G401.6 (cell line): ENCODE measurements at regions not wholly inside any gene's neighbourhood (a gene's known extent, or its start where the extent isn't known, plus 50 kb on each side); places are given as distances from the start of the nearest gene placed in this dataset.
"Not testable (repeated sequence)": the region's sequence is repeated elsewhere in the genome, so short reads cannot be mapped to it uniquely, and the experiment has no call there.

Source experiments
- FAIRE-seq: peaks from 2 replicates; lab custom pipeline; 2012; peaks lifted over from hg19 to GRCh38; lab: Jason Lieb, UNC

DNA sequence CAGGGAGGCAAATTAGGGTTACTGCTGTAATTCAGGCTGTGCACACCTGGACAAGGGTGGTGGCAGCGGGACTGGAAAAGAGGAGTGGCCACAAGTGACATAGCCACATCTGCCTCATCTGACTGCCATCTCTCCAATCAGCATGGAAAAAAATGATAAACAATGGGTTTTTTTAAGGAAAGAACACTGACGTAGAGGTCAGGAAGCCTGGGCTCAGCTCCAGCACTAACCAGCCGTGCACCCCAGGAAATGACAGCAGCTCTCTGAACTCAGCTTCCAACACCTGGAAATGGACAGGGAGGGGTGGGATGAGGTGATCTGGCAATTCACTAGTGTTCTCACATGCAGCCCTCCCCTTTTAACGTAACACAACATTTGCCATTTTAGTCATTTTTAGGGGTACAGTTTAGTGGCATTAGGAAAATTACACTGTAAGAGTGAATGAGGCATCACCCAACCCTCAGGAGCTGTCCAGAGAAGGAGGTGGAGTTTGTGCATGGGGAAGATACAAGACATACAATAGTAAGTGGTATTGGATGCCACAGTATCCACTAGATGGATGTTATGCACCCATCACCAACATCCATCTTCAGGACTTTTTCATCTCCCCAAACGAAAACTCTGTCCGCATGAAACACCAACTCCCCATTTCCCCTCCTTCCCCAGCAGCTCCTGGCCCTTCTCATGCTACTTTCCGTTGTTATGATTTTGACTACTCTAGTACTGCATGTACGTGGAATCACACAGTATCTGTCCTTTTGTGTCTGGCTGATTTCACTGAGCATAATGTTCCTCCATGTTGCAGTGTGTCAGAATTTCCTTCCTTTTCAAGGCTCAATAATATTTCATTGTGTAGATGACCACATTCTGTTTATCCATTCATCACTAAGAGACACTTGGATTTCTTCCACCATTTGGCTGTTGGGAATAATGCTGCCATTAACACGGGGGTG lies 215.5 kb upstream of the ECI2 start:
- no peak for FAIRE-seq

DNA sequence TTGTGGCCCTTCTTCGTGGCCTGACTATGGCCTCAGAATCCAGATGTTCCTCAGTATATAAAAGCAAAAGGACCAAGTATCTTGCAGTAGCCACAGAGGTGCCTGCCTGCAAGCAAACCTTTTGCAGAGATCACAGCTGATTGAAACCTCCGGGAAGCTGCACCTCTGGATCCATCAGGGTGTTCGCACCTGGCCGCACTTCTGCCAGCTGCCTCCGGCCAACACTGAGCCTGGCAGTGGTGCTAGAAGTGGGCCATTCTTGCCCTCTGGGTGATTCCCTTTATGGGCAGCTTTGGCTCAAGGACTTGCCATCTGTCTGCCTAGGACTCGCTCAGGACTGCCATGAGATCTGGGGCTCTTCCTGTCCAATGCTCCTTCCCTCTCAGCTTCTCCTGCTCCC lies 214.6 kb upstream of the ECI2 start:
- no peak for FAIRE-seq

DNA sequence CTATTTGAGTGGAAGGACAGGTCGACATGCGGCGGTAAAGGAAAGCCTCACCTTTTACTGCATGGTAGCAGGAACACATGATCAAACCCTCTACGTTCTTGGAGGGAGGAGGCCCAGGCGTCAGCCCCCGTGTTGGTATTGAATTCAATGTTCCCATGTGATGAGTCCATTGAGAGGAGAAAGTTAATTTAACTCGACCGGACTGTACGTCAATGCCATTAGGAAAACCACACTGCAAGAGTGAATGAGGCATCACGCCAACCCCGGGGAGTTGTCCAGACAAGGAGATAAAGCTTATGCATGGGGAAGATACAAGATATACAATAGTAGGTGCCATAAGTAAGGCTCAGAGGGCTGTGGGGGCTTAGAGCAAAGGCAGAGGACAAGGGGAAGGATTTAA lies 213.9 kb upstream of the ECI2 start:
- FAIRE-seq, result no peak

DNA sequence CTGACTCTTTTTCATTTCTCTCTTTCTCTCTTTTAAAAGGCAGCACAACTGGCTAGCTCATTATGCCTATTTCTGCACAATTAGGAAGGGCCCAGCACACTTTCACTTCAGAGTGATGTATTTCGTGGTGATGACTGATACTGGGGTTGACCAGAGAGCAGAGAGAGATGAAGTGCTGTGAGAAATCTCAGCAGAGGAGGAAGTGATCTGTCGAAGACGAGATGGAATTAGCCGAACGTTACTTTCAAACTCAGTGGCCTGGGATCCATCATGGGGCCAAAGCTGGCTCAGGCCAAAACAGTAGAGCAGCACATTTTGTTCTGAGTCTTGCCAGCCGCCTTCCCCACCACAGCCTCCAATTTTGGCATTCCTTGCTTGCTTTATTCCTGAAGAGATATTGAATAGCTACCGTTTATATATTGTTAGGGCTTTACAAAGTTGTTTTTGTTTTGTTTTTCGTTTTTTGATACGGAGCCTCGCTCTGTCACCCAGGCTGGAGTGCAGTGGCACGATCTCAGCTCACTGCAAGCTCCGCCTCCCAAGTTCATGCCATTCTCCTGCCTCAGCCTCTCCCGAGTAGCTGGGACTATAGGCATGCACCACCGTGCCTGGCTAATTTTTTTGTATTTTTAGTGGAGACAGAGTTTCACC lies 213.2 kb upstream of the ECI2 start:
- no peak for FAIRE-seq

DNA sequence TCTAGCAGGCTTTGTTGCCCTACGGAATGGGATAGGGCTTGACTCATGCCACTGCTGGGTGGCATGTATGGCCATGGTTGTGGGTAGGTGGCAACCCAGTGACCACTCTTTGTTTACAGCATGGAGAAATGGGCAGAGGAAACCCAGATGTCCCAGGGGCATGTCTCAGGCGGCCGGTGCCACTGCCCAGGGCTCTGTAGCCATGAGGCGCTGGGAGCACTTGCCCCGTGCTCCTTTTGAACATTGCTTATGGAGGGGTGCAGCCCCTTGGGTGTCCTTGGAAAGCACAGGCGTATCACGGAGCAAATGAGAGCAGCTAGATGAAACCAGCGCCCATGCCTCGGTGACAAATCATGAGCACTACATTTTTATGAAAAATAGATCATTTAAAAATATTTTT lies 212.5 kb upstream of the ECI2 start:
- FAIRE-seq, result no peak

DNA sequence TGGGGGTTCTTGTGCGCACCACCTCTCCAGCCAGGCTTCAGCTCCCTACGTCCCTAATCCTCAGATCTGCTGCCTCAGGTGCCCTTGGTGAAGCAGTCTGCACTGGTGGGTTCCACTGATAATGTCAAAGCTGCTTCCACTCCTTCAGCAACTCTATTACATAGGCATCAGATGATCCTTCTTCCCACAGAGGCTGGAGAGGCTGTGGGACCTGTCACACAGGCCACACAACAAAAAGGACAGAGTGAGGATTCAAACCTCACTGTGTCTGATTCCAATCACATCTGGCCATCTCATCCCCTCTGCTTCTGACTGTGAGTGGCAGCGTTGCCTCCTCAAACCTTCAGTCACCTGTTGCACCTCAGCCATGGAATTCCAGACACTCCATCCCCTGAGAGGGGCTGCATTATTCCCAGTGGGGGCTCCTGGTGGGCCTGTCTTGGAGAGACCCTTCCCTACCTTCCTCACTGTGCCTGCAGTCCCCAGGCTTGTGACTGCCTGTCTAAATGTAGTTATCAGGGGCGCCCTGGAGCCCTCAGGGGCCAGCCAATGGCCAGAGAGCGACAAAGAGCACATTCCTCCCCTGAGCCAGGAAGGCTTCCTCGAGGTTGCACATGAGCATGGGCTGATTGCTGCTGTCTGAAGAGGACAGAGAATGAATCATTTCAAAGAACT lies 211.4 kb upstream of the ECI2 start:
- FAIRE-seq, result no peak

DNA sequence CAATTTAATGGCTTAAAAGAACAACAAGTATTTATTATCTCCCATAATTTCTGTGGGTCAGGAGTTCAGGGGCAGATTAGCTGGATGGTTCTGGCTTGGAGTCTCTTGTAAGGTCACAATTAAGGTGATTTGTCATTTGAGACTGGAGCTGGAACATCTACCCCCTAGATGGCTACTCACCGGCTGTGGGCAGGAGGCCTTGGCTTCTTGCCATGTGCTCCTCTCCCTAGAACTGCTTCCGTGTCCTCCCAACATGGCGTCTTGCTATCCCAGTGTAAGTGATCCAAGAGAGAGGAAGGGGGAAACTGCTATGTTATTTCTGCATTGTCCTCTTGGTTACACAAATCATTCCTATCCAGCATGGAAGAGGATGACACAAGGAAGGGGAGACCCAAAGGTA lies 210.2 kb upstream of the ECI2 start:
- no peak for FAIRE-seq

DNA sequence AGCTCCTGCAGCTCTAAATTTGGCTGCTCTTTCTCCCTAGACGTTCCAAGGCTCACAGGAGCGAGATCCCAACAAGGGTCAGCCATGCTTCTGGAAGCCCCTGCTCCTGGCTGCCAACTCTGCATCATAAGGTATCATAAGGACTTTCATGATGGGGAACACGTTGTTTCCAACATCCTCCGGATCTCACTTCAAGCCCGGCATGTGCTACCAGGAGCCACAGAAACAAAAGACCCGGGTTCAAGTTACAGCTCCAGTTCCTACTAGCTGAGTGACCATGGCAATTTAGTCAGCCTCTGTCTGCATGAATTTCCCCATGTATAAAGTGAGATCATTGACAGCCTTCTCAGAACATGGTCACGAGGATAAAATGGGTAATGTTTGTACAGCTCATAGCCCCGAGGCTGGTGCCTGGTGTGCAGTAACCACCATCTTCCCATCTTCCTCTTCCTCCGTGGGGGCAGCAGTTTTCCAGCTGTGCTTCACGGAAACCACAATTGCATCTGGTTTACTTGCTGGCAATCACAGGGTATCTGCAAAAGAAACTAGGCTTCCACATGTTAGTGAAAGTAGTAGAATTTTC lies 209.0 kb upstream of the ECI2 start:
- no peak for FAIRE-seq

DNA sequence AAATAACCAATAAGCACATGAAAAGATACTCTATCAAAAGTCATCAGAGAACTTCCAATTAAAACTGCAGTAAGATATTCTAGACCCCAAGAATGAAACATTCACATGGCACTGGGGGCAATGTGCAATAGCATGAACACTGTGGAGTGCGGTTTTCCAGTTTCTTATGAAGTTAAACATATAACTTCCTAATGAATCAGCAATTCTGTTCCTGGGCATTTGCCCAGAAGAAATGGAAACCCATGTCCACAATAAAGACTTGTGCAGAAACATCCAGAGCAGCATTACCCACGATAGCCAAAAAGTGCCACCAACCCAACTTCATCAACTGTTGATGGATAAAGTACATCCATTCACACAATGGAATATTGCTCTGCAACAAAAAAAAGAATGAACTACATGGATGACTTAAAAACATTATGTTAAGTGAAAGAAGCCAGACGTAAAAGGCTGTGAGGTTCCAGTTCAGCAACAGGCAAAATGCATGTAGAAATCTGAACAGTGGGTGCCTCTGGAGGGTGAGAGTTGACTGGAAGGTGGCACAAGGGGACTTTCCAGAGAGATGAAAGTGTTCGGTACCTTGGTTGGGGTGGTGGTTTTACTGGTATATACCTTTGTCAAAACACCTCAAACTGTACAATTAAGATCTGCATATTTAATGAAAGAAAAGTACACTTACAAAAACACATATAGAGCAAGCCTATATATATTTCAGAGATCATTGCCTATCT lies 207.2 kb upstream of the ECI2 start:
- FAIRE-seq, result no peak

DNA sequence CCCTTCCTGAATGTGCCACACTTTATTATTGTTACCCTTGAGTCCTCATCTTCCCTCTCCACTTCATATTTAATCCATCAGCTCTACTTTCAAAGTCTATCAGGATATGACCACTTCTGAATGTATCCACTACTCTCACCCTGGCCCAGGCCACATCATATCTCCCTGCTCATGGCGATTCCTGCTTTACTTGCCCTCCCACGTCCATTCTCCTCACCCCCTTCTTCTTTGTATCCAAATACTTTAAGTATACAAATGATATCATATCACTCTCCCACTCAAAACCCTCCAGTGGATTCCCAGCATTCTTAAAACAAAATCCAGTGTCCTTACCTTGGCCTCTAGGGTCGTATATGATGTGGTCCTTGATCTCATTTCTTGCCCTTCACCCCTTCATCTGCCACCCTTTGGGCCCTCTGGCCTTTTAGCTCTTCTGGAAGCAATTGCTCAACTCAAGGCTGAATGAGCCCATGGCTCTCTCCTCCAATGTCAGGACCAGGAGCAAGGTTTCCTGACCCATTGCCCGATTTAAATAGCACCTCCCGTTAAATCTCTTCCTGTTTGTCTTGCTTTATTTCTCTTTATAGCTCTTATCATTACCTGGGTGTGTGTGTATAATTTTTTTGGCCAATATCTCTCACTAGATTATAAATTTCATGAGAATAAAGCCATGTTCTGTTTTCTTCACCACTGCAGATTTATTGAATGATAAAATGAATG lies 205.9 kb upstream of the ECI2 start:
- no peak for FAIRE-seq

DNA sequence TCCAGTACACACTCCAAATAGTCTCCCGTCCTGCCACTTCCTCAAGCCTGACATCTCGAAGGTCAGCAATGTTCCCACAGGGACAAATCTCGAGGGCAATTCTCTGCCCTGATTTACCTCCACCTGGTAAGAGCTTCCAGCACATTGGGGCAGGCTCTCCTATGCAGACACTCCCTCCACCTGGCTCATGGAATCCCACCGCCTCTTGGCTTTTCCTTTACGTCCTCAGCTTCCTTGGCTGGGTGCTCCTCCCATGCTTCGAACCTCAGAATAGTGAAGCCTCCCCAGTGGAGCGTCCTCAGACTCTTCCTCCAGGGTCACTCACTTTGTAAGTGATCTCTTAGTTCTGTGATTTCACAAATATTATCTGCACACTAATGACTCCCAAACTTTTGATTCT lies 205.2 kb upstream of the ECI2 start:
- no peak for FAIRE-seq

DNA sequence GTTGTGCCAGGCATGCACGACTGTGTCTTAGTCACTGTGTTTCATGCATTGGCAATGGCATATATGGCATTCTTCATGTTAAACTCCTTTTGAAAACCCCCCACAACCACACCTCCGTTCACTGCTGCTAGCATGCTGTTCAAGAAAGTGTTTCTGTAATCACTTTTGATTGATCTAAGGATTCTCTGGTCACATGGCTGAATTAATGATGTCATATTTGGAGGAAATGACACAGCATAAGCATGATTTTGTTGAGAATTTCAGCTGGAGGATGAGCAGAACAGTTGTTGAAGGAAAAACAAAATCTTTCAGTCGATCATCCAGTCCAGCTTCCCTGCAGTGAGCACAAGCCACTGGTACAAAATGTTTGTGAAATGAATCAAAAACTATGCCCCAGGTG lies 203.5 kb upstream of the ECI2 start:
- FAIRE-seq, result no peak

DNA sequence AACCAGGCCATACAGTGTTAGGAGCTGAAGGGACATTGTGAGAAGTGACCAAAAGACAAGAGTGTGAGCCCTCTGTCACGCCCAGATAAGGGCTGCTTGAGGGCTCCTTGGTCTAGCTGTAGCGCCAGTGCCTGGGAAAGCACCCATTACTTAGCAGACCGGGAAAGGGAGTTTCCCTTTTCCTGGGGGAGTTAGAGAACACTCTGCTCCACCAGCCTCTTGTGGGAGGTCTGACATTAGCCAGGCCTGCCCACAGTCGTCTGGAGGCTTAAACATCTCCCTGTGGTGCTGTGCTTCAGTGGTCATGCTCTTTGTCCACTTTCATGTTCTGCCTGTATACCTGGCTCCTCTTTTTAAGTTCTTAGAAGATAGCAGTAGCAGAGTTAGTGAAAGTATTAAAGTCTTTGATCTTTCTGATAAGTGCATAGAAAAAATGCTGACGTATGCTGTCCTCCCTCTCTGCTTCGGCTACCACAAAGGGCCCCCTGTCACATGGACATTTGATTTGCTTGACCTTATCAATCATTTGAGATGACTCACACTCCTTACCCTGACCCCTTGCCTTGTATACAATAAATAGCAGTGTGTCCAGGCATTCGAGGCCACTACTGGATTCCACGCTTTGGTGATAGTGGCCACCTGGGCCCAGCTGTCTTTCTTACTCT lies 201.5 kb upstream of the ECI2 start:
- no peak for FAIRE-seq

DNA sequence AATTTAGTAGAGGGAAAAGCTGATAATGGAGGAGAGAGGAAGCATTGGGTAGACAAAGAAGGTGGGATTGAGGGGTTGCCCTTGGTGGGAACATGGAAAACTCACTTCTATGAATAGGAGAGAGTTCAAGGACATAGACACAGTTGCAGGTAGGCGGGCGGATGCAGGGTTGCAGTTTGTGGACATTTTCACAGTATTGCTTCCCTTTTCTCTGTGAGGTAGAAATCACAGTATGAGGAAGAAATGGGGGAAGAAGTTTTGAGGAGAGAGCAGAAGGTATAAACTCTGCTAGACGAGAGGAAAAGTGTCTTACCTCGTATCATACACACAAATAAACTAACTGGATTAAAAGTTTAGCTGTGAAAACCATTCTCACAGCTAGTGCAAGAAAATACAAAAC lies 200.7 kb upstream of the ECI2 start:
- no peak for FAIRE-seq

DNA sequence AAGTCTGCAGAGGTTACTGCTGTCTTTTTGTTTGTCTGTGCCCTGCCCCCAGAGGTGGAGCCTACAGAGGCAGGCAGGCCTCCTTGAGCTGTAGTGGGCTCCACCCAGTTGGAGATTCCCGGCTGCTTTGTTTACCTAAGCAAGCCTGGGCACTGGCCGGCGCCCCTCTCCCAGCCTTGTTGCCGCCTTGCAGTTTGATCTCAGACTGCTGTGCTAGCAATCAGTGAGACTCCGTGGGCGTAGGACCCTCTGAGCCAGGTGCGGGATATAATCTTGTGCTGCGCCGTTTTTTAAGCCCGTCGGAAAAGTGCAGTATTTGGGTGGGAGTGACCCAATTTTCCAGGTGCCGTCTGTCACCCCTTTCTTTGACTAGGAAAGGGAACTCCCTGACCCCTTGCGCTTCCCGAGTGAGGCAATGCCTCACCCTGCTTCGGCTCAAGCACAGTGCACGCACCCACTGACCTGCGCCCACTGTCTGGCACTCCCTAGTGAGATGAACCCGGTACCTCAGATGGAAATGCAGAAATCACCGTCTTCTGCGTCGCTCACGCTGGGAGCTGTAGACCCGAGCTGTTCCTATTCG lies 198.9 kb upstream of the ECI2 start:
- not testable (repeated sequence) for FAIRE-seq

DNA sequence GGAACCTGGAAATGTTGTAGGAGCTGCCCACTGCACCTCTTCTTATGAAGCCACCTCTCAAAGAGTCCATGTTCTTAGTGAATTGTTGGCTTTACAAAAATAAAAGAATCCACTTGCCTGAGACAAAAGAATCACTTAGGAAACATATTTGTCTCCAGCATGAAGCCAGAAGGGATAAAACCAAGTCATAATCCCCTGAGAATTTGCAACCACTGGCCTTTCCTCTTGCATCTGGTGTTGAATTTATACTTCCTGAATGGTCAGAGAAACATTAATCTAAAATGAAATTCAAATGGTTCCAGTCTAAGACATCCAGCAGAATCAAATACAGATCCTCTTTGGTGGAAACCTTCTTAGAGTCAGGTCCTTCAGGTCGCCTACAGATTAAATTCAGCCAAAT lies 192.5 kb upstream of the ECI2 start:
- no peak for FAIRE-seq

DNA sequence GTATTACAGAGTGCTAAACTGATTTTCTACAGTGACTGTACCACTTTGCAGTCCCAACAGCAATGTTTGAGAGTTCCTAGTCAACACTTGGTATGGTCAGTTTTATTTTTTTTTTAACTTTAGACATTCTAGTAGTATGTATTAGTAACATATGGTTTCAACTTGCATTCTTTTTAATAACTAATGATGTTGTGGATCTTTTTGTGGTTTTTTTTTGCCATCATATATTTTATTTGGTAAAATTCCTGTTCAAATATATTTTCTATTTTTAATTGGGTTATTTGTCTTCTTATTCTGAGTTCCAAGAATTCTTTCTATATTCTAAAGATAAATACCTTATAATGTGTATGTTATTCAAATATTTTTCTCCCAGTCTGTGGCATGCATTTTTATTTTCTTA lies 189.4 kb upstream of the ECI2 start:
- FAIRE-seq, result no peak

DNA sequence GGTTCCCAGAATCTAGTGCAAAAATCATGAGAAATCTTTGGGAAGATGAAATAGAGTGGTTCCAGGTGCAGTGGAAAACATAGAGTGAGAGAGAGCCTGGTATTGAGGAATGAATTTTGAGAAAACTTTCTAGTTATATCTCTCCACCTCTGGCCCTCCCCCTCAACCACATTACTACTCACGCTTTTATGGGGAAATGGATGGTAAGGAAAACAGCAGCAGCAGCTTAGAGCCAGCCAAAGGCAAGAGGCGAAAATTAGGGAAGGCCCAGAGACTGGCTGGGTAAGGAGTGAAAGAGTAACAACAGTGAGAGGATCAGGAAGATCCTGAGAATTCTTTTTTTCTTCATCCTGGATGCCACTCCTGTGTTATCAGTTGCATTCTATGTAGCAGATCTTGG lies 187.9 kb upstream of the ECI2 start:
- no peak for FAIRE-seq

DNA sequence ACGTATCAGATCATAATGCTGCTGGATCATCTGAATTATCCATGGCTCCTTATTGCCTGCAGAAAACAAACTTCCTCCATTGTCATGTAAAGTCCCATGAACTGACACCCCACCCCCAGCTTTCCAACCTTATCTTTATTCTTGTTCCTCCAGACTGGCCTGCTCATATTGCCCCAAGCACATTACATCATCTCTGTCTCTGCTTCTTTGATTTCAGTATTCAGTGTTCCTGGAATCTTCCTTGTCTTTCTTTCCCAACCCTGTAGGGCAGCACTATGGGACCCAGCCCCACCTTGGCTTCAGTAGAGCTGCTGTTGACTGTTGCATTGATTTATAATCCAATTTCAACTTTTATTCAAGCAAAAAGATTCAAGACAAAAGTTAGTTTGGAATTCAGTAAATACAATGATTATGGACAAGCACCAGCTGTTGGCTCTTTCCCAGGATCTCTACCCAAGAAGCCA lies 187.5 kb upstream of the ECI2 start:
- FAIRE-seq, result no peak

DNA sequence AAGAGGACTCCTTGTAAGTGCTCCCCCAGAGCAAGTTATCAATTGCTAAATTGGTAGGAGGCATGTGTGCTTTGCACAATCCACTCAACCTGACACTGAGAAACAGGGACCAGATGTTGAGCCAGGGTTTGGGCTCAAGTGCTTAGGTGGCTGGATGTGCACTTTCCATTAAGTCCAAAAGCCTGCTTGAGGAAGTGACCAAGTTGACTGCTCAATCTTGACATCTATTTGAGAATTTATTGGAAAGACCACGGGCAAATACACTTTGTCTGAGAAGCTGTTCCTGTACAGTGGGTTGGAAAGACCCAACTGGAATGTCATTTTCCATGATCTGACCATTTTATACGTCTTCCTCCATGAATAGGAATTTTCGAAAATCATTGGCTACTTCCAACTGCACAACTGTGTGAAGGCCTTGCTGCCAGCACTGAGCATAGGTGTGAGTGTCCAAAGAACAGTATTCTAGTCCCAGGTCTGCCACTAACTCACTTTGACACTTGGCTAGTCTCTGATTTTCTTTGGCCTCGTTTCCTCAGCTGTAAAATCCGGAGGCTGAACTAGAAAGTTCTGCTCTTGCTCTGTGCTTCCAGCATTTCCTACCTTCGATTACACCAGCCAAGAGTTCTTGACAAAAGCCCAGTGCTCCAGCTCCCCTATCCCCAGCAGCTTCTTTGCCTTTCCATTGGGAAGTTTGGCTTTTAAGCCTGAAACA lies 186.9 kb upstream of the ECI2 start:
- FAIRE-seq, result no peak
